IMR-90 (cell line): ENCODE measurements at regions not wholly inside any gene's neighbourhood (a gene's known extent, or its start where the extent isn't known, plus 50 kb on each side); places are given as distances from the start of the nearest gene placed in this dataset.

Source experiments
- ATAC-seq: fragments of 200-7000 bp; cut with Tn5 transposase; 2 replicates; pipeline ENCODE4 v1.9.1; 2020; ENCODE audit warnings: low read depth, mild to moderate bottlenecking, moderate library complexity
- BruUV-seq: library from RNA; stranded (reverse); fragments of 400-500 nt; replicated peaks from 2 replicates; lab custom pipeline; 2021; lab: Mats Ljungman, UMichigan
- CTCF ChIA-PET: fragments of 300-600 bp; formaldehyde crosslinking; extraction: SDS; loops from one replicate; lab custom pipeline; 2021; ENCODE audit warnings: antibody characterized with exemption; lab: Yijun Ruan, JAX
- POLR2A ChIA-PET: fragments of 300-600 bp; sonication (Branson Sonifier 250); formaldehyde crosslinking; loops from one replicate; lab custom pipeline; 2022; ENCODE audit warnings: antibody characterized with exemption; ENCODE audit not compliant: unreplicated experiment; lab: Charles Lee
- DNase-seq: peaks from one replicate; pipeline ENCODE4 v3.0.0; 2013
- H2AFZ ChIP-seq: replicated peaks from 2 replicates; pipeline ENCODE3; 2013; ENCODE audit warnings: low read length, mild to moderate bottlenecking; ENCODE audit not compliant: poor library complexity
- H2AK5ac ChIP-seq: 2 replicates; pipeline ENCODE4 v1.6.1; 2013; ENCODE audit warnings: low read depth, low read length, inconsistent platforms
- H2AK9ac ChIP-seq: replicated peaks from 2 replicates; pipeline ENCODE3; 2013; ENCODE audit warnings: mild to moderate bottlenecking, low read depth, low read length, moderate library complexity; ENCODE audit not compliant: poor library complexity
- H2BK120ac ChIP-seq: 2 replicates; pipeline ENCODE4 v1.6.1; 2013; ENCODE audit warnings: low read depth, low read length, inconsistent platforms
- H2BK15ac ChIP-seq: 3 replicates; pipeline ENCODE4 v1.6.1; 2013; ENCODE audit warnings: low read depth, low read length, inconsistent platforms
- H2BK20ac ChIP-seq: 2 replicates; pipeline ENCODE4 v1.6.1; 2013; ENCODE audit warnings: low read depth, mild to moderate bottlenecking, inconsistent platforms, low read length, moderate library complexity
- H2BK5ac ChIP-seq: 2 replicates; pipeline ENCODE4 v1.6.1; 2013; ENCODE audit warnings: mild to moderate bottlenecking, low read depth, low read length, inconsistent platforms; ENCODE audit not compliant: poor library complexity, severe bottlenecking
- H3K14ac ChIP-seq: replicated peaks from 2 replicates; pipeline ENCODE4 v1.6.1; 2013; ENCODE audit warnings: low read depth, low read length, inconsistent platforms
- H3K18ac ChIP-seq: 2 replicates; pipeline ENCODE4 v1.6.1; 2013; ENCODE audit warnings: low read depth, low read length, control low read depth
- H3K23ac ChIP-seq: 2 replicates; pipeline ENCODE4 v1.6.1; 2013; ENCODE audit warnings: low read depth, low read length, inconsistent platforms
- H3K27ac ChIP-seq: 2 replicates; pipeline ENCODE4 v1.5.1; 2013; ENCODE audit warnings: mild to moderate bottlenecking, control low read depth, low read length; ENCODE audit not compliant: insufficient read depth
- H3K27me3 ChIP-seq: 2 replicates; pipeline ENCODE4 v1.6.1; 2013; ENCODE audit warnings: low read length; ENCODE audit not compliant: control insufficient read depth, insufficient read depth
- H3K36me3 ChIP-seq: 2 replicates; pipeline ENCODE4 v1.6.1; 2013; ENCODE audit warnings: low read length, mixed read lengths; ENCODE audit not compliant: control insufficient read depth, insufficient read depth
- H3K4ac ChIP-seq: 2 replicates; pipeline ENCODE4 v1.6.1; 2013; ENCODE audit warnings: low read depth, low read length, inconsistent platforms
- H3K4me1 ChIP-seq: 2 replicates; pipeline ENCODE4 v1.6.1; 2013; ENCODE audit warnings: low read length, mixed read lengths; ENCODE audit not compliant: control insufficient read depth, insufficient read depth
- H3K4me2 ChIP-seq: 2 replicates; pipeline ENCODE4 v1.6.1; 2013; ENCODE audit warnings: low read depth, mild to moderate bottlenecking, control low read depth, low read length, moderate library complexity
- H3K4me3 ChIP-seq: 2 replicates; pipeline ENCODE4 v1.5.1; 2013; ENCODE audit warnings: low read depth, mild to moderate bottlenecking, control low read depth, low read length, moderate library complexity; ENCODE audit not compliant: insufficient read depth
- H3K56ac ChIP-seq: 2 replicates; pipeline ENCODE4 v1.6.1; 2013; ENCODE audit warnings: low read length, inconsistent platforms; ENCODE audit not compliant: insufficient read depth; ENCODE audit errors: extremely low read depth
- H3K79me1 ChIP-seq, 2 experiments: 2 replicates each; pipeline ENCODE4 v1.6.1; 2013; ENCODE audit warnings: low read length in 2 of 2, inconsistent platforms in 1 of 2, low read depth in 1 of 2
- H3K9ac ChIP-seq: 2 replicates; pipeline ENCODE4 v1.6.1; 2013; ENCODE audit warnings: low read depth, low read length, control low read depth
- H3K9me1 ChIP-seq: 2 replicates; pipeline ENCODE4 v1.6.1; 2013; ENCODE audit warnings: low read length, inconsistent platforms; ENCODE audit not compliant: insufficient read depth
- H3K9me3 ChIP-seq: 2 replicates; pipeline ENCODE4 v1.6.1; 2013; ENCODE audit warnings: low read length; ENCODE audit not compliant: control insufficient read depth, insufficient read depth
- H4K20me1 ChIP-seq: 2 replicates; pipeline ENCODE4 v1.6.1; 2013; ENCODE audit warnings: low read length, inconsistent platforms; ENCODE audit not compliant: insufficient read depth
- H4K5ac ChIP-seq: 2 replicates; pipeline ENCODE4 v1.6.1; 2013; ENCODE audit warnings: mild to moderate bottlenecking, low read depth, low read length, control low read depth
- H4K8ac ChIP-seq, 2 experiments: 2 replicates each; pipeline ENCODE4 v1.6.1; 2013; ENCODE audit warnings: low read depth in 2 of 2, low read length in 2 of 2, control low read depth in 1 of 2, inconsistent platforms in 1 of 2
- H4K91ac ChIP-seq: 2 replicates; pipeline ENCODE4 v1.6.1; 2013; ENCODE audit warnings: low read depth, low read length, inconsistent platforms; ENCODE audit not compliant: insufficient read depth
- BHLHE40 ChIP-seq: fragments of 150-350 bp; IDR thresholded peaks from 2 replicates; pipeline ENCODE4 v1.6.1; 2016; ENCODE audit warnings: mild to moderate bottlenecking, low read depth, low read length
- CEBPB ChIP-seq: IDR thresholded peaks from 2 replicates; pipeline ENCODE4 v1.6.1; 2012; ENCODE audit warnings: low read depth, low read length, improper control_type of control experiment
- CHD1 ChIP-seq: IDR thresholded peaks from 2 replicates; pipeline ENCODE4 v1.6.1; 2012; ENCODE audit warnings: low read depth, low read length, improper control_type of control experiment
- FOS ChIP-seq: fragments of 150-350 bp; IDR thresholded peaks from 2 replicates; pipeline ENCODE4 v1.6.1; 2016; ENCODE audit warnings: low read depth, low read length
- MAFK ChIP-seq: IDR thresholded peaks from 2 replicates; pipeline ENCODE4 v1.6.1; 2012; ENCODE audit warnings: low read depth, low read length, improper control_type of control experiment
- MAZ ChIP-seq: IDR thresholded peaks from 2 replicates; pipeline ENCODE4 v1.6.1; 2012; ENCODE audit warnings: low read depth, mild to moderate bottlenecking, low read length, improper control_type of control experiment, moderate library complexity, borderline replicate concordance
- MXI1 ChIP-seq: IDR thresholded peaks from 2 replicates; pipeline ENCODE4 v1.6.1; 2012; ENCODE audit warnings: low read depth, mild to moderate bottlenecking, low read length, moderate library complexity, borderline replicate concordance
- NFE2L2 ChIP-seq: fragments of 150-350 bp; IDR thresholded peaks from 2 replicates; pipeline ENCODE4 v1.6.1; 2016; ENCODE audit warnings: low read depth, mild to moderate bottlenecking, low read length
- POLR2A ChIP-seq: IDR thresholded peaks from 2 replicates; pipeline ENCODE4 v1.6.1; 2012; ENCODE audit warnings: mild to moderate bottlenecking, low read depth, low read length
- RAD21 ChIP-seq: IDR thresholded peaks from 2 replicates; pipeline ENCODE4 v1.6.1; 2012; ENCODE audit warnings: low read length, improper control_type of control experiment
- RCOR1 ChIP-seq: IDR thresholded peaks from 2 replicates; pipeline ENCODE4 v1.6.1; 2012; ENCODE audit warnings: mild to moderate bottlenecking, low read length, improper control_type of control experiment; ENCODE audit not compliant: insufficient replicate concordance
- RFX5 ChIP-seq: IDR thresholded peaks from 2 replicates; pipeline ENCODE4 v1.8.0; 2012; ENCODE audit warnings: low read depth, mild to moderate bottlenecking, low read length, moderate library complexity
- SMC3 ChIP-seq: fragments of 150-350 bp; IDR thresholded peaks from 2 replicates; pipeline ENCODE4 v1.6.1; 2016; ENCODE audit warnings: low read depth, mild to moderate bottlenecking, antibody characterized with exemption, low read length, moderate library complexity
- USF2 ChIP-seq: fragments of 150-350 bp; IDR thresholded peaks from 2 replicates; pipeline ENCODE4 v1.6.1; 2017; ENCODE audit warnings: mild to moderate bottlenecking, antibody characterized with exemption, low read length, low read depth
- WGBS, 2 experiments: methylation state at CpG; one replicate each; pipeline versions ENCODE4 v1.1.5 to v1.1.7; 2013; ENCODE audit warnings: missing lambda C conversion rate in 2 of 2; ENCODE audit not compliant: insufficient read length in 1 of 2; ENCODE audit errors: extremely low coverage in 2 of 2; 5-methylcytosine and 5-hydroxymethylcytosine counted together
- dilution Hi-C: fragments of 300-500 bp; cut with HindIII; formaldehyde crosslinking; loops from one replicate; pipeline ENCODE4 v1.14.3; 2018; ENCODE audit warnings: low sequenced_read_pairs; ENCODE audit not compliant: unreplicated experiment
- in situ Hi-C: fragments of 300-500 bp; cut with MboI; formaldehyde crosslinking; loops from 3 replicates; pipeline ENCODE4 v1.14.3; 2019; ENCODE audit warnings: low sequenced_read_pairs, inconsistent platforms, mixed read lengths
- intact Hi-C: fragments of 100-400 bp; cut with micrococcal nuclease; formaldehyde crosslinking; loops from 2 replicates; pipeline ENCODE4 v1.10.0; 2022
- TF ChIP-seq, protein P1 (sequence below): fragments of 150-350 bp; IDR thresholded peaks from 2 replicates; pipeline ENCODE4 v1.6.1; 2016; ENCODE audit warnings: low read depth, mild to moderate bottlenecking, low read length, moderate library complexity, borderline replicate concordance
- TF ChIP-seq, protein P2 (sequence below): conservative IDR thresholded peaks from 2 replicates; pipeline ENCODE4 v1.5.1; 2012; ENCODE audit warnings: mild to moderate bottlenecking, low read depth, low read length, improper control_type of control experiment

- H3K14ac ChIP-seq: no peak overlapping the region
- H2AK9ac ChIP-seq: no peak overlapping the region
- no peaks in the 10 kb centered on the region for H3K9me1 ChIP-seq
- no peak overlapping the region for H2BK20ac ChIP-seq
- ChIA-PET CTCF (no interaction called here), POLR2A (no interaction called here)
- H4K8ac ChIP-seq: no peak overlapping the region
- BruUV-seq: no TSS peak
- H3K18ac ChIP-seq: no peak overlapping the region
- dilution Hi-C loops (no loop called here), in situ Hi-C loops (no loop called here), intact Hi-C loops (no loop called here)
- no peak overlapping the region for H3K4me3 ChIP-seq
- H4K5ac ChIP-seq: no peak overlapping the region
- H3K4me2 ChIP-seq: no peak overlapping the region
- H2BK120ac ChIP-seq: no peak overlapping the region
- DNase-seq (no peak), ATAC-seq (no peak)
- no peak overlapping the region for H4K91ac ChIP-seq
- TF ChIP-seq POLR2A (no peak), CEBPB (no peak), RFX5 (no peak), FOS (no peak), CHD1 (no peak), SMC3 (no peak), NFE2L2 (no peak), MAFK (no peak), MAZ (no peak), RAD21 (no peak), BHLHE40 (no peak), USF2 (no peak), MXI1 (no peak), RCOR1 (no peak)
- TF ChIP-seq, protein P1, sequence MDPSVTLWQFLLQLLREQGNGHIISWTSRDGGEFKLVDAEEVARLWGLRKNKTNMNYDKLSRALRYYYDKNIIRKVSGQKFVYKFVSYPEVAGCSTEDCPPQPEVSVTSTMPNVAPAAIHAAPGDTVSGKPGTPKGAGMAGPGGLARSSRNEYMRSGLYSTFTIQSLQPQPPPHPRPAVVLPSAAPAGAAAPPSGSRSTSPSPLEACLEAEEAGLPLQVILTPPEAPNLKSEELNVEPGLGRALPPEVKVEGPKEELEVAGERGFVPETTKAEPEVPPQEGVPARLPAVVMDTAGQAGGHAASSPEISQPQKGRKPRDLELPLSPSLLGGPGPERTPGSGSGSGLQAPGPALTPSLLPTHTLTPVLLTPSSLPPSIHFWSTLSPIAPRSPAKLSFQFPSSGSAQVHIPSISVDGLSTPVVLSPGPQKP: no peak
- TF ChIP-seq, protein P2, sequence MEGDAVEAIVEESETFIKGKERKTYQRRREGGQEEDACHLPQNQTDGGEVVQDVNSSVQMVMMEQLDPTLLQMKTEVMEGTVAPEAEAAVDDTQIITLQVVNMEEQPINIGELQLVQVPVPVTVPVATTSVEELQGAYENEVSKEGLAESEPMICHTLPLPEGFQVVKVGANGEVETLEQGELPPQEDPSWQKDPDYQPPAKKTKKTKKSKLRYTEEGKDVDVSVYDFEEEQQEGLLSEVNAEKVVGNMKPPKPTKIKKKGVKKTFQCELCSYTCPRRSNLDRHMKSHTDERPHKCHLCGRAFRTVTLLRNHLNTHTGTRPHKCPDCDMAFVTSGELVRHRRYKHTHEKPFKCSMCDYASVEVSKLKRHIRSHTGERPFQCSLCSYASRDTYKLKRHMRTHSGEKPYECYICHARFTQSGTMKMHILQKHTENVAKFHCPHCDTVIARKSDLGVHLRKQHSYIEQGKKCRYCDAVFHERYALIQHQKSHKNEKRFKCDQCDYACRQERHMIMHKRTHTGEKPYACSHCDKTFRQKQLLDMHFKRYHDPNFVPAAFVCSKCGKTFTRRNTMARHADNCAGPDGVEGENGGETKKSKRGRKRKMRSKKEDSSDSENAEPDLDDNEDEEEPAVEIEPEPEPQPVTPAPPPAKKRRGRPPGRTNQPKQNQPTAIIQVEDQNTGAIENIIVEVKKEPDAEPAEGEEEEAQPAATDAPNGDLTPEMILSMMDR: no peak
- H3K36me3 ChIP-seq: no peaks in the 10 kb centered on the region
- no peak overlapping the region for H2AK5ac ChIP-seq
- H3K9ac ChIP-seq: no peak overlapping the region
- H3K27me3 ChIP-seq: no peaks in the 10 kb centered on the region
- 100% methylated on average over 1 of the region's 7 CpGs; no CpG with 5 or more reads in 1 of the 2 experiments for WGBS, 2 experiments
- H4K20me1 ChIP-seq: no peaks in the 10 kb centered on the region
- H2BK5ac ChIP-seq: no peak overlapping the region
- H3K4ac ChIP-seq: no peak overlapping the region
- H2BK15ac ChIP-seq: no peak overlapping the region
- no peak overlapping the region for H2AFZ ChIP-seq
- no peak overlapping the region for H3K56ac ChIP-seq
- no peak overlapping the region for H3K23ac ChIP-seq
- no peak overlapping the region for H3K27ac ChIP-seq
- H3K9me3 ChIP-seq: peaks cover 6% of the 10 kb centered on the region
- H3K4me1 ChIP-seq: peaks cover 3% of the 10 kb centered on the region
- no peaks in the 10 kb centered on the region for H3K79me1 ChIP-seq
Observed at GRCh38 chr1:55367273-55367672, 152.1 kb upstream of the USP24 start.
